H1 (cell line): ENCODE measurements at regions not wholly inside any gene's neighbourhood (a gene's known extent, or its start where the extent isn't known, plus 50 kb on each side); places are given as distances from the start of the nearest gene placed in this dataset.

Experiments used
- CTCF ChIA-PET: fragments of 300-600 bp; sonication (Branson Sonifier 250); formaldehyde crosslinking; loops from one replicate; lab custom pipeline; 2021; ENCODE audit not compliant: partially characterized antibody; lab: Charles Lee
- POLR2A ChIA-PET: fragments of 300-600 bp; sonication (Branson Sonifier 250); formaldehyde crosslinking; loops from one replicate; lab custom pipeline; 2021; ENCODE audit warnings: inconsistent platforms; ENCODE audit not compliant: partially characterized antibody; lab: Charles Lee
- DNase-seq, 2 experiments: peaks; one replicate each; pipeline versions ENCODE4 v3.0.0 to v3.0.0-alpha.2; 2010 to 2022; ENCODE audit warnings: low spot score in 2 of 2, low read depth in 1 of 2, mixed read lengths in 1 of 2
- FAIRE-seq: peaks from 2 replicates; lab custom pipeline; 2011; peaks lifted over from hg19 to GRCh38; lab: Jason Lieb, UNC
- H2AFZ ChIP-seq: 2 replicates; pipeline ENCODE4 v1.8.1; 2012; ENCODE audit warnings: low read length, inconsistent platforms
- H2AK5ac ChIP-seq: 2 replicates; pipeline ENCODE4 v1.6.1; 2013; ENCODE audit warnings: low read depth, low read length
- H2BK120ac ChIP-seq: replicated peaks from 2 replicates; pipeline ENCODE3; 2013; ENCODE audit warnings: low read depth, low read length, inconsistent platforms
- H2BK12ac ChIP-seq: 2 replicates; pipeline ENCODE4 v1.6.1; 2013; ENCODE audit warnings: low read depth, low read length
- H2BK15ac ChIP-seq: 2 replicates; pipeline ENCODE4 v1.6.1; 2013; ENCODE audit warnings: low read length
- H2BK20ac ChIP-seq: 2 replicates; pipeline ENCODE4 v1.6.1; 2013; ENCODE audit warnings: low read length
- H2BK5ac ChIP-seq: 2 replicates; pipeline ENCODE4 v1.6.1; 2013; ENCODE audit warnings: low read depth, low read length
- H3K14ac ChIP-seq: 2 replicates; pipeline ENCODE4 v1.6.1; 2013; ENCODE audit warnings: inconsistent platforms; ENCODE audit not compliant: insufficient read length
- H3K18ac ChIP-seq: 2 replicates; pipeline ENCODE4 v1.6.1; 2013; ENCODE audit warnings: low read length; ENCODE audit errors: extremely low read depth
- H3K23ac ChIP-seq: 2 replicates; pipeline ENCODE4 v1.6.1; 2013; ENCODE audit warnings: inconsistent platforms; ENCODE audit not compliant: insufficient read length
- H3K23me2 ChIP-seq: 2 replicates; pipeline ENCODE4 v1.6.1; 2013; ENCODE audit warnings: low read depth, low read length
- H3K27ac ChIP-seq: 2 replicates; pipeline ENCODE4 v1.6.1; 2011; ENCODE audit warnings: low read depth, low read length, inconsistent platforms
- H3K27me3 ChIP-seq, 4 experiments: replicated peaks in 1 of 4; 1 replicate in 1 of 4; 2 replicates in 3 of 4; pipeline versions ENCODE4 v1.6.1 to v1.8.1; 2011 to 2013; ENCODE audit warnings: low read length in 3 of 4, mild to moderate bottlenecking in 3 of 4, inconsistent platforms in 2 of 4, mixed read lengths in 2 of 4, moderate library complexity in 1 of 4; ENCODE audit not compliant: control insufficient read depth in 3 of 4, insufficient read depth in 3 of 4; ENCODE audit errors: extremely low read depth in 1 of 4
- H3K36me3 ChIP-seq, 4 experiments: 2 replicates each; pipeline versions ENCODE4 v1.6.1 to v1.8.1; 2011 to 2013; ENCODE audit warnings: mild to moderate bottlenecking in 4 of 4, low read length in 3 of 4, moderate library complexity in 2 of 4, control low read depth in 1 of 4, inconsistent platforms in 1 of 4; ENCODE audit not compliant: insufficient read depth in 4 of 4, control insufficient read depth in 2 of 4
- H3K4ac ChIP-seq: replicated peaks from 2 replicates; pipeline ENCODE3; 2013; ENCODE audit warnings: low read length, low read depth, mixed read lengths, inconsistent platforms; ENCODE audit not compliant: insufficient read length
- H3K4me1 ChIP-seq, 4 experiments: replicated peaks in 1 of 4; 1 replicate in 1 of 4; 2 replicates in 3 of 4; pipeline versions ENCODE4 v1.6.1 to v1.8.1; 2011 to 2013; ENCODE audit warnings: low read length in 3 of 4, inconsistent platforms in 2 of 4, mixed read lengths in 1 of 4; ENCODE audit not compliant: insufficient read depth in 4 of 4, control insufficient read depth in 3 of 4
- H3K4me2 ChIP-seq, 2 experiments: 2 replicates each; pipeline versions ENCODE4 v1.6.1 to v1.8.1; 2011 to 2013; ENCODE audit warnings: low read depth in 2 of 2, low read length in 2 of 2, control low read depth in 1 of 2, inconsistent platforms in 1 of 2, mild to moderate bottlenecking in 1 of 2; ENCODE audit not compliant: insufficient read depth in 1 of 2
- H3K4me3 ChIP-seq, 4 experiments: fragments of 200-600, 300-600 bp in 1 of 4; sonication (generic), shearing (Covaris generic), sonication (Bioruptor Twin) in 1 of 4; 2 replicates each; pipeline versions ENCODE4 v1.5.1 to v1.8.1; 2011 to 2016; ENCODE audit warnings: low read length in 4 of 4, low read depth in 3 of 4, control low read depth in 2 of 4, inconsistent platforms in 2 of 4, mild to moderate bottlenecking in 2 of 4, mixed read lengths in 1 of 4, moderate library complexity in 1 of 4; ENCODE audit not compliant: insufficient read depth in 2 of 4; ENCODE audit errors: extremely low read depth in 1 of 4
- H3K56ac ChIP-seq: replicated peaks from 2 replicates; pipeline ENCODE3; 2013; ENCODE audit warnings: low read depth, mild to moderate bottlenecking, mixed read lengths, low read length, inconsistent platforms; ENCODE audit not compliant: insufficient read length
- H3K79me1 ChIP-seq: 2 replicates; pipeline ENCODE4 v1.6.1; 2013; ENCODE audit warnings: low read depth, low read length, control low read depth
- H3K79me2 ChIP-seq, 2 experiments: 2 replicates each; pipeline versions ENCODE4 v1.6.1 to v1.8.1; 2012 to 2013; ENCODE audit warnings: low read length in 2 of 2, mild to moderate bottlenecking in 2 of 2, inconsistent platforms in 1 of 2; ENCODE audit not compliant: insufficient read depth in 2 of 2, control insufficient read depth in 1 of 2
- H3K9ac ChIP-seq, 4 experiments: replicated peaks in 1 of 4; 1 replicate in 1 of 4; 2 replicates in 3 of 4; pipeline versions ENCODE4 v1.6.1 to v1.8.1; 2011 to 2013; ENCODE audit warnings: low read depth in 3 of 4, low read length in 3 of 4, control low read depth in 2 of 4, mild to moderate bottlenecking in 2 of 4, moderate library complexity in 2 of 4, inconsistent platforms in 1 of 4; ENCODE audit errors: extremely low read depth in 1 of 4
- H3K9me3 ChIP-seq, 2 experiments: 2 replicates each; pipeline versions ENCODE4 v1.6.1 to v1.8.1; 2012 to 2013; ENCODE audit warnings: mild to moderate bottlenecking in 2 of 2, moderate library complexity in 2 of 2, control low read depth in 1 of 2, inconsistent platforms in 1 of 2, low read depth in 1 of 2, low read length in 1 of 2, mixed read lengths in 1 of 2; ENCODE audit not compliant: insufficient read depth in 2 of 2
- H4K20me1 ChIP-seq, 2 experiments: replicated peaks in 1 of 2; 2 replicates each; pipeline versions ENCODE3 to v1.8.1; 2011 to 2013; ENCODE audit warnings: inconsistent platforms in 2 of 2, low read length in 2 of 2, mild to moderate bottlenecking in 1 of 2; ENCODE audit not compliant: insufficient read depth in 2 of 2, control insufficient read depth in 1 of 2
- H4K5ac ChIP-seq: 2 replicates; pipeline ENCODE4 v1.6.1; 2013; ENCODE audit warnings: low read length, low read depth, mixed read lengths, inconsistent platforms; ENCODE audit not compliant: insufficient read length
- H4K8ac ChIP-seq: 2 replicates; pipeline ENCODE4 v1.8.0; 2013; ENCODE audit warnings: mild to moderate bottlenecking, moderate library complexity, low read length, inconsistent platforms; ENCODE audit not compliant: insufficient read depth; ENCODE audit errors: extremely low read depth
- H4K91ac ChIP-seq: replicated peaks from 2 replicates; pipeline ENCODE3; 2013; ENCODE audit warnings: low read length, mixed read lengths, inconsistent platforms; ENCODE audit not compliant: insufficient read length
- KDM4A ChIP-seq: IDR thresholded peaks from one replicate; pipeline ENCODE4 v1.7.1; 2012; ENCODE audit warnings: low read depth, mild to moderate bottlenecking, moderate library complexity, low read length, inconsistent platforms; ENCODE audit not compliant: severe bottlenecking
- MAFK ChIP-seq: IDR thresholded peaks from 2 replicates; pipeline ENCODE4 v1.6.1; 2012; ENCODE audit warnings: low read depth, mild to moderate bottlenecking, improper control_type of control experiment, low read length
- NANOG ChIP-seq: IDR thresholded peaks from 2 replicates; pipeline ENCODE4 v1.6.1; 2011; ENCODE audit warnings: low read length, low read depth, mild to moderate bottlenecking, inconsistent platforms; ENCODE audit not compliant: insufficient read depth, poor library complexity, severe bottlenecking
- TAF1 ChIP-seq: IDR thresholded peaks from 2 replicates; pipeline ENCODE4 v1.6.1; 2011; ENCODE audit warnings: mild to moderate bottlenecking, low read depth, low read length
- TBP ChIP-seq: IDR thresholded peaks from 2 replicates; pipeline ENCODE4 v1.6.1; 2011; ENCODE audit warnings: low read depth, low read length, improper control_type of control experiment
- WGBS, 2 experiments: shearing (Covaris generic) in 1 of 2; methylation state at CpG; one replicate each; pipeline versions ENCODE4 v1.1.6 to v1.1.7; 2013 to 2015; ENCODE audit warnings: low lambda C conversion rate in 2 of 2, mixed read lengths in 2 of 2, inconsistent platforms in 1 of 2, low coverage in 1 of 2, missing lambda C conversion rate in 1 of 2; ENCODE audit not compliant: insufficient replicate concordance in 2 of 2, insufficient coverage in 1 of 2, insufficient read length in 1 of 2; ENCODE audit errors: extremely low coverage in 1 of 2, missing lambda C conversion rate in 1 of 2; 5-methylcytosine and 5-hydroxymethylcytosine counted together
- TF ChIP-seq, protein P1 (sequence below): IDR thresholded peaks from 2 replicates; pipeline ENCODE4 v1.6.1; 2012; ENCODE audit warnings: low read length, inconsistent platforms
- TF ChIP-seq, protein P2 (sequence below), 3 experiments: IDR thresholded peaks; 1 replicate in 2 of 3; 2 replicates in 1 of 3; pipeline versions ENCODE4 v1.5.1 to v1.6.1; 2011; ENCODE audit warnings: low read length in 3 of 3, mild to moderate bottlenecking in 3 of 3, inconsistent platforms in 2 of 3, low read depth in 1 of 3, moderate library complexity in 1 of 3; ENCODE audit not compliant: insufficient read depth in 1 of 3; ENCODE audit errors: control extremely low read depth in 1 of 3

DNA sequence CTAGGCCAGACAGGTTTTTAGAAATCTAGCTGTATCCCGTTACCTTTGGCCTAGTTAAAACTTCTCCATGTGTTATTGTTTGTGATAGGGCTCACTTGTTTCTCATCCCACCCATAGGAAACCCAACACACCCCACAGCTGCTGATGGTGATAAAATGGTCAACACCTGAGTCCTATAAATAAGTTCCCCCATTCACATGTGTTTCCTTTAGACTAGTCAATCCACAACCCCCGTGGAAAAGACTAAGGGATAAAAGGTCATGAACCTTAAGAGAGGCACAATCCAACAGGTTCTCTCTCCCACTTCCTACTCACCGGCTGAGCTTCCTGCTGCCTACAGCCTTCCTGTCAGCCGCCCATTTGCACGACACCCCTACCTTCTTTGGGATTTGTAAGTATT is 768.4 kb downstream of the JRKL start:
- no peaks in the 10 kb centered on the region for H3K36me3 ChIP-seq
- H3K56ac ChIP-seq: no peak overlapping the region
- no peak overlapping the region for H3K18ac ChIP-seq
- DNase-seq (no peak), FAIRE-seq (no peak)
- no peak overlapping the region for H2BK12ac ChIP-seq
- no peak overlapping the region for H3K23ac ChIP-seq
- H3K27me3 ChIP-seq: no peaks in the 10 kb centered on the region
- H4K5ac ChIP-seq: no peak overlapping the region
- ChIA-PET CTCF (interaction anchor here (1.8 to 2.5 kb wide), 2 partner anchors 11 to 17 kb away, joined by 7 to 8 read pairs; no protein-coding TSS in a partner anchor), POLR2A (no interaction called here)
- H3K4me1 ChIP-seq: peaks cover 0 to 6% (median 4%) of the 10 kb centered on the region in 4 experiments; a peak in 6 of 7 replicates
- no peak overlapping the region for H4K91ac ChIP-seq
- H3K9ac ChIP-seq: no peak overlapping the region
- whole genome bisulfite sequencing, 2 experiments: 93% methylated on average over 5 of the region's 5 CpGs; no CpG with 5 or more reads in 1 of the 2 experiments
- H3K14ac ChIP-seq: no peak overlapping the region
- no peak overlapping the region for H3K27ac ChIP-seq
- no peaks in the 10 kb centered on the region for H3K9me3 ChIP-seq
- no peak overlapping the region for H3K4ac ChIP-seq
- no peak overlapping the region for H2BK120ac ChIP-seq
- no peaks in the 10 kb centered on the region for H3K23me2 ChIP-seq
- H2AFZ ChIP-seq: no peak overlapping the region
- no peak overlapping the region for H2AK5ac ChIP-seq
- H3K4me3 ChIP-seq: no peak overlapping the region
- no peak overlapping the region for H2BK5ac ChIP-seq
- no peak overlapping the region for H2BK15ac ChIP-seq
- H4K20me1 ChIP-seq: no peaks in the 10 kb centered on the region
- no peaks in the 10 kb centered on the region for H3K79me2 ChIP-seq
- no peak overlapping the region; a peak in 1 of 4 replicates for H3K4me2 ChIP-seq
- no peak overlapping the region for H4K8ac ChIP-seq
- H2BK20ac ChIP-seq: no peak overlapping the region
- H3K79me1 ChIP-seq: no peaks in the 10 kb centered on the region
- TF ChIP-seq MAFK (no peak), KDM4A (no peak), NANOG (no peak), TAF1 (no peak), TBP (no peak)
- TF ChIP-seq, protein P1, sequence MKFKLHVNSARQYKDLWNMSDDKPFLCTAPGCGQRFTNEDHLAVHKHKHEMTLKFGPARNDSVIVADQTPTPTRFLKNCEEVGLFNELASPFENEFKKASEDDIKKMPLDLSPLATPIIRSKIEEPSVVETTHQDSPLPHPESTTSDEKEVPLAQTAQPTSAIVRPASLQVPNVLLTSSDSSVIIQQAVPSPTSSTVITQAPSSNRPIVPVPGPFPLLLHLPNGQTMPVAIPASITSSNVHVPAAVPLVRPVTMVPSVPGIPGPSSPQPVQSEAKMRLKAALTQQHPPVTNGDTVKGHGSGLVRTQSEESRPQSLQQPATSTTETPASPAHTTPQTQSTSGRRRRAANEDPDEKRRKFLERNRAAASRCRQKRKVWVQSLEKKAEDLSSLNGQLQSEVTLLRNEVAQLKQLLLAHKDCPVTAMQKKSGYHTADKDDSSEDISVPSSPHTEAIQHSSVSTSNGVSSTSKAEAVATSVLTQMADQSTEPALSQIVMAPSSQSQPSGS: no peak
- TF ChIP-seq, protein P2, sequence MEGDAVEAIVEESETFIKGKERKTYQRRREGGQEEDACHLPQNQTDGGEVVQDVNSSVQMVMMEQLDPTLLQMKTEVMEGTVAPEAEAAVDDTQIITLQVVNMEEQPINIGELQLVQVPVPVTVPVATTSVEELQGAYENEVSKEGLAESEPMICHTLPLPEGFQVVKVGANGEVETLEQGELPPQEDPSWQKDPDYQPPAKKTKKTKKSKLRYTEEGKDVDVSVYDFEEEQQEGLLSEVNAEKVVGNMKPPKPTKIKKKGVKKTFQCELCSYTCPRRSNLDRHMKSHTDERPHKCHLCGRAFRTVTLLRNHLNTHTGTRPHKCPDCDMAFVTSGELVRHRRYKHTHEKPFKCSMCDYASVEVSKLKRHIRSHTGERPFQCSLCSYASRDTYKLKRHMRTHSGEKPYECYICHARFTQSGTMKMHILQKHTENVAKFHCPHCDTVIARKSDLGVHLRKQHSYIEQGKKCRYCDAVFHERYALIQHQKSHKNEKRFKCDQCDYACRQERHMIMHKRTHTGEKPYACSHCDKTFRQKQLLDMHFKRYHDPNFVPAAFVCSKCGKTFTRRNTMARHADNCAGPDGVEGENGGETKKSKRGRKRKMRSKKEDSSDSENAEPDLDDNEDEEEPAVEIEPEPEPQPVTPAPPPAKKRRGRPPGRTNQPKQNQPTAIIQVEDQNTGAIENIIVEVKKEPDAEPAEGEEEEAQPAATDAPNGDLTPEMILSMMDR (IDR thresholded peaks at IDR 0.05; ENCODE audit: control extremely low read depth in 1 of 3, insufficient read depth in 1 of 3, low read depth in 1 of 3, low read length in 3 of 3): no peak
